ENCODE measurements at regions not wholly inside any gene's neighbourhood (a gene's known extent, or its start where the extent isn't known, plus 50 kb on each side); places are given as distances from the start of the nearest gene placed in this dataset.

DNA sequence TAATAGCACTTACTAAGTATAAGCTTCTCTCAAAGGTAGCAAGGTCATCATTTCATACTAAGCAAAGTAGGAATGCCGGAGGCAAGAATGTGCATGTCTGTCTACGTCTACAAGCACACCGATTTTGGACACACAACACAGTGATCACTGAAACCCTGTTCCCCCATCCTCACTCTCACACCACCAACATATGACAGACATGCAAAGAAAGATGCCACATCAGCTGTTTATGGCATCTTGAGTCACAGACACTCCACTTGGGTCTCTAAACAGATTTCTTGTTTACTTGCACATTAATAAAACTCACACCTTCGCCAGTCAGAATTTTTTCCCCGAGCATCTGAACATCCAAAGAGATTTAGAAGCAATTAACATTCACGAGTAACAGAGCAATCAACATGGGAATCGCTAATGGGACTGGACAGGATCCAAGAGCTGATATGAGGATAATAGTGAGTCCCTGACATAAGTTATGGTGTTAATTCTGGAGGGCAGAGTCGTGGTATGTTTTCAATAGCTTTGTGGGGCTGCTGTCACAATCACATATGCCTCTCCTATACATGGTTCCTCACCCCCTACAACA lies 324.1 kb downstream of the DHX15 start:
- Mint-ChIP-seq H3K36me3 (ENCODE audit: low read depth, unreplicated experiment) (no peaks in the 10 kb centered on the region), H3K9me3 (ENCODE audit: unreplicated experiment) (no peaks in the 10 kb centered on the region), H3K27ac (ENCODE audit: unreplicated experiment) (no peak overlapping the region), H3K4me3 (ENCODE audit: unreplicated experiment) (no peak overlapping the region), H3K4me1 (ENCODE audit: unreplicated experiment) (peaks cover 3% of the 10 kb centered on the region), H3K27me3 (ENCODE audit: unreplicated experiment) (no peaks in the 10 kb centered on the region)
- no peak for TF ChIP-seq CTCF (IDR thresholded peaks at IDR 0.05; ENCODE audit: unreplicated experiment)
- DNase-seq (ENCODE audit: low spot score), result no peak

DNA sequence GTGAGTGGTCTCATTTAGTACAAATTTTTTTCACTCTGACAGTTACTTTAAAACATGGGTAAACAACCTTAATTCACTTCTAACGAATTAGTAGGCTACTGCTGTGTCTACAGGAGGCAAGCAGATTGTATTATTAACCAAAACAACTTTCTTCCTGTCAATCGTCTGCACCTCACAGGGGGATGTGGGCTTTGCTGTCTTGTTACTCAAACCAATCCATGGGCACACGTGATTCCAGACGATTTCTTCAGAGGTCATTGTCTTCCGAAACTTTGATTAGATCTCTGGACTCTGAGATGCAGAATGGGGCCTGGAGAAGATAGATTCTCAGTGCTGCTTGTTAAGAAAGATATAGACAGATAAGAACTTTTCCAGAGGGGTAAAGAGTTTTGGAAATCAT lies 327.8 kb downstream of the DHX15 start:
- no peaks in the 10 kb centered on the region for H3K27me3 Mint-ChIP-seq (ENCODE audit: unreplicated experiment)
- H3K27ac Mint-ChIP-seq (ENCODE audit: unreplicated experiment), result no peak overlapping the region
- H3K9me3 Mint-ChIP-seq (ENCODE audit: unreplicated experiment), result no peaks in the 10 kb centered on the region
- no peak for TF ChIP-seq CTCF (IDR thresholded peaks at IDR 0.05; ENCODE audit: unreplicated experiment)
- no peak for DNase-seq (ENCODE audit: low spot score)
- H3K4me3 Mint-ChIP-seq (ENCODE audit: unreplicated experiment), result no peak overlapping the region
- no peaks in the 10 kb centered on the region for H3K36me3 Mint-ChIP-seq (ENCODE audit: low read depth, unreplicated experiment)
- no peaks in the 10 kb centered on the region for H3K4me1 Mint-ChIP-seq (ENCODE audit: unreplicated experiment)

- H3K27me3 Mint-ChIP-seq (ENCODE audit: unreplicated experiment), result no peaks in the 10 kb centered on the region
- H3K4me1 Mint-ChIP-seq (ENCODE audit: unreplicated experiment), result no peaks in the 10 kb centered on the region
- no peak for TF ChIP-seq CTCF (IDR thresholded peaks at IDR 0.05; ENCODE audit: unreplicated experiment)
- no peak overlapping the region for H3K4me3 Mint-ChIP-seq (ENCODE audit: unreplicated experiment)
- DNase-seq (ENCODE audit: low spot score), result no peak
- no peaks in the 10 kb centered on the region for H3K36me3 Mint-ChIP-seq (ENCODE audit: low read depth, unreplicated experiment)
- H3K27ac Mint-ChIP-seq (ENCODE audit: unreplicated experiment), result no peak overlapping the region
- no peaks in the 10 kb centered on the region for H3K9me3 Mint-ChIP-seq (ENCODE audit: unreplicated experiment)
Observed at GRCh38 chr4:24256066-24256465, 328.3 kb downstream of the DHX15 start.

DNA sequence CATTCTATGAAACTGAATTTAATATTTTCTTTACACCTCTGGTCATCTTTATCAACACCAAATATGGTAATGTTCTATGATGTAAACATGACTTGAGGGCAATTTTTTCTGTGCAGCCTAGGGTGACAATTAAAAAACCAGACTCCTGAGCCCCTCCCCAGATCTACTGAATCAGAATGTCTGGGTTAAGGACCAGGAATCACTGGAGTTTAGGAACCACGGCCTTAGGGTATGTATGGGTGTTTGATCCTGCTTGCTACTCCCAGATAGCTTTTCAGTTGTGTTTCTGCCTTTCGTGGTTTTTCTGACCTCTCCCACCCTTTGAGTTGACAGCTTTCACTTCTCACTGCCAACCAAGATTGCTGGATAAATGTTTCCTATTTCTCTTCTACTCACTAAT lies 332.2 kb downstream of the DHX15 start:
- no peak for TF ChIP-seq CTCF (IDR thresholded peaks at IDR 0.05; ENCODE audit: unreplicated experiment)
- H3K36me3 Mint-ChIP-seq (ENCODE audit: low read depth, unreplicated experiment), result no peaks in the 10 kb centered on the region

GRCh38 chr4:24251589-24251988 lies 332.8 kb downstream of the DHX15 start:
- DNase-seq (ENCODE audit: low spot score), result no peak
- H3K4me1 Mint-ChIP-seq (ENCODE audit: unreplicated experiment), result peaks cover 2% of the 10 kb centered on the region
- TF ChIP-seq CTCF (IDR thresholded peaks at IDR 0.05; ENCODE audit: unreplicated experiment), result no peak
- H3K27me3 Mint-ChIP-seq (ENCODE audit: unreplicated experiment), result no peaks in the 10 kb centered on the region
- no peak overlapping the region for H3K4me3 Mint-ChIP-seq (ENCODE audit: unreplicated experiment)
- no peaks in the 10 kb centered on the region for H3K9me3 Mint-ChIP-seq (ENCODE audit: unreplicated experiment)
- H3K36me3 Mint-ChIP-seq (ENCODE audit: low read depth, unreplicated experiment), result no peaks in the 10 kb centered on the region
- no peak overlapping the region for H3K27ac Mint-ChIP-seq (ENCODE audit: unreplicated experiment)

More for the DNA sequence above, 332.2 kb downstream of the DHX15 start:
- H3K27me3 Mint-ChIP-seq (ENCODE audit: unreplicated experiment), result no peaks in the 10 kb centered on the region
- H3K27ac Mint-ChIP-seq (ENCODE audit: unreplicated experiment), result no peak overlapping the region
- peaks cover 2% of the 10 kb centered on the region for H3K4me1 Mint-ChIP-seq (ENCODE audit: unreplicated experiment)
- H3K4me3 Mint-ChIP-seq (ENCODE audit: unreplicated experiment), result no peak overlapping the region
- no peak for DNase-seq (ENCODE audit: low spot score)
- no peaks in the 10 kb centered on the region for H3K9me3 Mint-ChIP-seq (ENCODE audit: unreplicated experiment)
